ENCODE measurements at regions not wholly inside any gene's neighbourhood (a gene's known extent, or its start where the extent isn't known, plus 50 kb on each side); places are given as distances from the start of the nearest gene placed in this dataset.

GRCh38 chr10:4635883-4636282, 190.1 kb upstream of the AKR1E2 start:
- Mint-ChIP-seq H3K36me3 (no peaks in the 10 kb centered on the region), H3K27ac (no peak overlapping the region), H3K4me1 (no peaks in the 10 kb centered on the region), H3K4me3 (no peak overlapping the region), H3K9me3 (no peaks in the 10 kb centered on the region), H3K27me3 (no peaks in the 10 kb centered on the region)
- DNase-seq = no peak
- CTCF ChIA-PET = no interaction called here

GRCh38 chr10:4635388-4635787, 190.6 kb upstream of the AKR1E2 start:
- Mint-ChIP-seq H3K36me3 (no peaks in the 10 kb centered on the region), H3K27me3 (no peaks in the 10 kb centered on the region), H3K4me1 (no peaks in the 10 kb centered on the region), H3K27ac (no peak overlapping the region), H3K9me3 (no peaks in the 10 kb centered on the region), H3K4me3 (no peak overlapping the region)
- DNase-seq = no peak
- CTCF ChIA-PET = no interaction called here

GRCh38 chr10:4633776-4634175, 192.2 kb upstream of the AKR1E2 start:
- Mint-ChIP-seq H3K27ac (no peak overlapping the region), H3K36me3 (no peaks in the 10 kb centered on the region), H3K9me3 (no peaks in the 10 kb centered on the region), H3K4me3 (no peak overlapping the region), H3K4me1 (no peaks in the 10 kb centered on the region), H3K27me3 (no peaks in the 10 kb centered on the region)
- DNase-seq = no peak
- CTCF ChIA-PET = no interaction called here

GRCh38 chr10:4633186-4633585, 192.8 kb upstream of the AKR1E2 start:
- Mint-ChIP-seq H3K36me3 (no peaks in the 10 kb centered on the region), H3K4me3 (no peak overlapping the region), H3K27me3 (no peaks in the 10 kb centered on the region), H3K9me3 (no peaks in the 10 kb centered on the region), H3K27ac (no peak overlapping the region), H3K4me1 (no peaks in the 10 kb centered on the region)
- DNase-seq = no peak
- CTCF ChIA-PET = no interaction called here

GRCh38 chr10:4632757-4633156, 193.2 kb upstream of the AKR1E2 start:
- no peak overlapping the region for H3K27ac Mint-ChIP-seq
- no peaks in the 10 kb centered on the region for H3K36me3 Mint-ChIP-seq
- H3K4me1 Mint-ChIP-seq = no peaks in the 10 kb centered on the region
- peaks cover 1% of the 10 kb centered on the region for H3K9me3 Mint-ChIP-seq
- DNase-seq = no peak
- H3K27me3 Mint-ChIP-seq = no peaks in the 10 kb centered on the region
- CTCF ChIA-PET = no interaction called here
- no peak overlapping the region for H3K4me3 Mint-ChIP-seq

- no peaks in the 10 kb centered on the region for H3K4me1 Mint-ChIP-seq
- CTCF ChIA-PET = no interaction called here
- H3K27me3 Mint-ChIP-seq = no peaks in the 10 kb centered on the region
- no peak overlapping the region for H3K4me3 Mint-ChIP-seq
- DNase-seq = no peak
- peaks cover 8% of the 10 kb centered on the region for H3K9me3 Mint-ChIP-seq
- no peak overlapping the region for H3K27ac Mint-ChIP-seq
- H3K36me3 Mint-ChIP-seq = no peaks in the 10 kb centered on the region
Observed at GRCh38 chr10:4626919-4627318, 199.1 kb upstream of the AKR1E2 start.

GRCh38 chr10:4623757-4624420, 202.1 kb upstream of the AKR1E2 start:
- CTCF ChIA-PET = no interaction called here
- H3K4me1 Mint-ChIP-seq = no peaks in the 10 kb centered on the region
- no peak for DNase-seq
- H3K27ac Mint-ChIP-seq = no peak overlapping the region
- peaks cover 12% of the 10 kb centered on the region for H3K27me3 Mint-ChIP-seq
- H3K9me3 Mint-ChIP-seq = peaks cover 8% of the 10 kb centered on the region
- no peak overlapping the region for H3K4me3 Mint-ChIP-seq
- H3K36me3 Mint-ChIP-seq = no peaks in the 10 kb centered on the region

- Mint-ChIP-seq H3K4me3 (no peak overlapping the region), H3K36me3 (no peaks in the 10 kb centered on the region), H3K9me3 (peaks cover 8% of the 10 kb centered on the region), H3K27ac (no peak overlapping the region), H3K4me1 (no peaks in the 10 kb centered on the region), H3K27me3 (peaks cover 12% of the 10 kb centered on the region)
- DNase-seq = no peak
- CTCF ChIA-PET = no interaction called here
Observed at GRCh38 chr10:4623200-4623599, 202.8 kb upstream of the AKR1E2 start.

- Mint-ChIP-seq H3K4me3 (no peak overlapping the region), H3K4me1 (no peaks in the 10 kb centered on the region), H3K9me3 (peaks cover 5% of the 10 kb centered on the region), H3K27ac (no peak overlapping the region), H3K27me3 (peaks cover 12% of the 10 kb centered on the region), H3K36me3 (no peaks in the 10 kb centered on the region)
- CTCF ChIA-PET = no interaction called here
- DNase-seq = no peak
Observed at GRCh38 chr10:4622384-4622783, 203.6 kb upstream of the AKR1E2 start.

- no peak overlapping the region for H3K27ac Mint-ChIP-seq
- no peak overlapping the region for H3K4me3 Mint-ChIP-seq
- CTCF ChIA-PET = interaction anchor here (0.6 kb wide), 1 partner anchor 17 kb away, joined by 3 read pairs; no protein-coding TSS in a partner anchor
- peaks cover 12% of the 10 kb centered on the region for H3K27me3 Mint-ChIP-seq
- no peak for DNase-seq
- H3K36me3 Mint-ChIP-seq = no peaks in the 10 kb centered on the region
- peaks cover 4% of the 10 kb centered on the region for H3K9me3 Mint-ChIP-seq
- no peaks in the 10 kb centered on the region for H3K4me1 Mint-ChIP-seq
Observed at GRCh38 chr10:4617589-4617988, 208.4 kb upstream of the AKR1E2 start.

- Mint-ChIP-seq H3K27me3 (peaks cover 7% of the 10 kb centered on the region), H3K9me3 (peaks cover 4% of the 10 kb centered on the region), H3K27ac (no peak overlapping the region), H3K36me3 (no peaks in the 10 kb centered on the region), H3K4me1 (no peaks in the 10 kb centered on the region), H3K4me3 (no peak overlapping the region)
- CTCF ChIA-PET = no interaction called here
- DNase-seq = no peak
Observed at GRCh38 chr10:4615042-4615441, 211.0 kb upstream of the AKR1E2 start.

GRCh38 chr10:4609251-4609650, 216.8 kb upstream of the AKR1E2 start:
- peaks cover 11% of the 10 kb centered on the region for H3K27me3 Mint-ChIP-seq
- H3K27ac Mint-ChIP-seq = no peak overlapping the region
- H3K36me3 Mint-ChIP-seq = no peaks in the 10 kb centered on the region

GRCh38 chr10:4607681-4608080, 218.3 kb upstream of the AKR1E2 start:
- Mint-ChIP-seq H3K27me3 (peaks cover 13% of the 10 kb centered on the region), H3K27ac (no peak overlapping the region), H3K4me3 (no peak overlapping the region), H3K9me3 (no peaks in the 10 kb centered on the region), H3K36me3 (no peaks in the 10 kb centered on the region), H3K4me1 (no peaks in the 10 kb centered on the region)
- CTCF ChIA-PET = no interaction called here
- DNase-seq = no peak

More at GRCh38 chr10:4609251-4609650, 216.8 kb upstream of the AKR1E2 start:
- no peak for DNase-seq
- no peaks in the 10 kb centered on the region for H3K9me3 Mint-ChIP-seq
- CTCF ChIA-PET = no interaction called here
- H3K4me1 Mint-ChIP-seq = no peaks in the 10 kb centered on the region
- H3K4me3 Mint-ChIP-seq = no peak overlapping the region

GRCh38 chr10:4606856-4607636, 219.0 kb upstream of the AKR1E2 start:
- no peak overlapping the region for H3K4me3 Mint-ChIP-seq
- peaks cover 13% of the 10 kb centered on the region for H3K27me3 Mint-ChIP-seq
- H3K36me3 Mint-ChIP-seq = no peaks in the 10 kb centered on the region
- H3K27ac Mint-ChIP-seq = no peak overlapping the region
- H3K9me3 Mint-ChIP-seq = no peaks in the 10 kb centered on the region
- CTCF ChIA-PET = no interaction called here
- DNase-seq = no peak
- no peaks in the 10 kb centered on the region for H3K4me1 Mint-ChIP-seq

- H3K27me3 Mint-ChIP-seq = peaks cover 13% of the 10 kb centered on the region
- CTCF ChIA-PET = no interaction called here
Observed at GRCh38 chr10:4602764-4603491, 223.1 kb upstream of the AKR1E2 start.

More at GRCh38 chr10:4602764-4603491, 223.1 kb upstream of the AKR1E2 start:
- H3K4me3 Mint-ChIP-seq = no peak overlapping the region
- no peaks in the 10 kb centered on the region for H3K9me3 Mint-ChIP-seq
- no peaks in the 10 kb centered on the region for H3K36me3 Mint-ChIP-seq
- H3K4me1 Mint-ChIP-seq = no peaks in the 10 kb centered on the region
- DNase-seq = no peak
- H3K27ac Mint-ChIP-seq = peak overlapping the region; percentile 40
